Mucosa of descending colon (tissue), 3 donors: ENCODE measurements at regions not wholly inside any gene's neighbourhood (a gene's known extent, or its start where the extent isn't known, plus 50 kb on each side); places are given as distances from the start of the nearest gene placed in this dataset.

Source experiments
- ATAC-seq: fragments of 200-7000 bp; cut with Tn5 transposase; one replicate; pipeline ENCODE4 v1.9.1; 2020; ENCODE audit warnings: mild to moderate bottlenecking, moderate library complexity
- DNase-seq, 3 donors: peaks; one replicate each; pipeline ENCODE4 v3.0.0-alpha.2; 2020
- H3K36me3 ChIP-seq: fragments of 200-600 bp; one replicate; pipeline ENCODE4 v1.8.0; 2021; ENCODE audit warnings: low read depth, mild to moderate bottlenecking
- H3K4me1 ChIP-seq: fragments of 200-600 bp; one replicate; pipeline ENCODE4 v1.8.0; 2021; ENCODE audit warnings: low read depth, mild to moderate bottlenecking
- H3K4me3 ChIP-seq: fragments of 200-600 bp; one replicate; pipeline ENCODE4 v1.8.0; 2021; ENCODE audit warnings: mild to moderate bottlenecking
- H3K9me3 ChIP-seq: fragments of 200-600 bp; one replicate; pipeline ENCODE4 v1.8.0; 2021; ENCODE audit warnings: mild to moderate bottlenecking
- CTCF ChIP-seq: fragments of 200-600 bp; IDR thresholded peaks from one replicate; pipeline ENCODE4 v1.8.0; 2022; ENCODE audit warnings: antibody characterized with exemption, mild to moderate bottlenecking
- intact Hi-C, 2 donors: fragments of 100-400 bp; cut with DNase I in 1 of 2; cut with micrococcal nuclease in 1 of 2; formaldehyde crosslinking; loops; one replicate each; pipeline versions ENCODE4 v1.11.0 to v1.11.1; 2022; cut with DNase I, micrococcal nuclease
- donor health status: DM: no; HTN: no; CAD: no; lungs with moderate emphysema.
- donor health status: DM: no; HTN: no; CAD: no.
- donor health status: DM: no; HTN: yes; CAD: no.

- Histone ChIP-seq H3K4me1 (no peaks in the 10 kb centered on the region), H3K36me3 (no peaks in the 10 kb centered on the region), H3K9me3 (no peaks in the 10 kb centered on the region), H3K4me3 (no peak overlapping the region)
- ATAC-seq (no peak), DNase-seq (no peak)
- no peak for TF ChIP-seq CTCF
- intact Hi-C loops, result no loop called here
Observed at GRCh38 chr2:216947055-216947454, 87.2 kb upstream of the TNP1 start.

- H3K4me3 ChIP-seq, result no peak overlapping the region
- intact Hi-C loops, result no loop called here
- peak in 1 of 3 donors; percentile 17 for DNase-seq
- no peak for ATAC-seq
- no peaks in the 10 kb centered on the region for H3K36me3 ChIP-seq
- H3K9me3 ChIP-seq, result no peaks in the 10 kb centered on the region
- no peaks in the 10 kb centered on the region for H3K4me1 ChIP-seq
- no peak for TF ChIP-seq CTCF
Observed at GRCh38 chr2:216944733-216945132, 84.9 kb upstream of the TNP1 start.

GRCh38 chr2:216943109-216943508 is 83.2 kb upstream of the TNP1 start:
- H3K4me3 ChIP-seq, result no peak overlapping the region
- no peak for TF ChIP-seq CTCF
- intact Hi-C loops, result no loop called here
- no peaks in the 10 kb centered on the region for H3K9me3 ChIP-seq
- no peaks in the 10 kb centered on the region for H3K36me3 ChIP-seq
- DNase-seq (no peak), ATAC-seq (no peak)
- no peaks in the 10 kb centered on the region for H3K4me1 ChIP-seq

- no peaks in the 10 kb centered on the region for H3K36me3 ChIP-seq
- no peaks in the 10 kb centered on the region for H3K9me3 ChIP-seq
- intact Hi-C loops, result no loop called here
- H3K4me1 ChIP-seq, result no peaks in the 10 kb centered on the region
- no peak overlapping the region for H3K4me3 ChIP-seq
- TF ChIP-seq CTCF, result no peak
- no peak for DNase-seq
- ATAC-seq, result no peak
Observed at GRCh38 chr2:216942465-216942864, 82.6 kb upstream of the TNP1 start.

DNA sequence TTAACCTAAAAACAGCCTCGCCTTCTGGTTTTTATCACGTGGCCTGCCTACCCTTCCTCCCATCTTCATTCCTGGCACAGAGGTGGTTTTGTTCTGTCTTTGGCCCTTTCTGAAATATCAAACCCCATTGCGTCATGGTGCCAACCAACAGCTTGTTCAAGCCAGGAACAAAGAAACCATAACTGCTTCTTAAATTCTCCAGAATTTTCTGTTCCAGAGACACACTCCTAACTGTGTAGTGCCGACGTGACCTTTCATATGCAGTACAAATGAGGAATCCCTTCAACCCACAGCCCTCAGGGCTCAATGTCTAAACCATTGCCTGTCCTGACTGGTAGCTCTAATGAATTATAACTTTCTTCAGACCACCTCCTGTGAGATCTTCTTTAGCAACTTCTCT is 82.2 kb upstream of the TNP1 start:
- H3K4me3 ChIP-seq, result no peak overlapping the region
- DNase-seq (no peak), ATAC-seq (no peak)
- no peaks in the 10 kb centered on the region for H3K36me3 ChIP-seq
- no peak for TF ChIP-seq CTCF
- no peaks in the 10 kb centered on the region for H3K9me3 ChIP-seq
- intact Hi-C loops, result no loop called here
- H3K4me1 ChIP-seq, result no peaks in the 10 kb centered on the region

DNA sequence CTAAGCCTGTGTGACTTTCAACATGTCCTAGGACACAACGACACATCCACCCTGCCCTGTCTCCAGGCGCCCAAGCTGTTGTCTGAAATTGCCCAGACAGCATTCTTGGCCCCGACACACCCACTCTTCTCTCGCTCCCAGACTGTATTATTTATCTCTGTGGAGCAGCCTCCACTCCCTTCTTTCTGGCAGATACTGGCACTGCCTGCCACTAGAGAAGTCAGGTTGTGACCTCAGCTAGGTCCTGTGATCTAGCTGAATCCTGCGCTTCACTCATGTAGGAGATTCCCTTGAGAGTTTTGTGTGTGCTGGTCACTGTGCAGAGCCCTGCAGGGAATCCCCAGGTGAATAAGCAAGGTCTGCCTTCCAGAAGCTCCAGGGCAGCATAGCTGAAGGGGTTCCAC is 77.1 kb upstream of the TNP1 start:
- Histone ChIP-seq H3K4me1 (no peaks in the 10 kb centered on the region), H3K4me3 (no peak overlapping the region), H3K9me3 (no peaks in the 10 kb centered on the region), H3K36me3 (no peaks in the 10 kb centered on the region)
- intact Hi-C loops, result no loop called here
- ATAC-seq, result no peak
- TF ChIP-seq CTCF, result no peak
- DNase-seq, result no peak
